Smooth muscle cell (in vitro differentiated cells): ENCODE measurements at regions not wholly inside any gene's neighbourhood (a gene's known extent, or its start where the extent isn't known, plus 50 kb on each side); places are given as distances from the start of the nearest gene placed in this dataset.

Experiments
- DNase-seq: peaks from one replicate; lab custom pipeline; 2025; ENCODE audit not compliant: unreplicated experiment; lab: John Stamatoyannopoulos, UW
- H2AFZ ChIP-seq: fragments of 200-600 bp; sonication (generic); 2 replicates; pipeline ENCODE4 v1.6.0; 2016; ENCODE audit warnings: antibody characterized with exemption, low read depth, mild to moderate bottlenecking
- H3F3A ChIP-seq: fragments of 200-600 bp; sonication (generic); 2 replicates; pipeline ENCODE4 v1.6.0; 2017; ENCODE audit warnings: antibody characterized with exemption, low read depth
- H3K27ac ChIP-seq: fragments of 200-600 bp; sonication (generic); 2 replicates; pipeline ENCODE4 v1.5.1; 2016; ENCODE audit warnings: low read depth, mild to moderate bottlenecking
- H3K27me3 ChIP-seq: fragments of 200-600 bp; sonication (generic); 2 replicates; pipeline ENCODE4 v1.6.1; 2016; ENCODE audit warnings: low read depth, mild to moderate bottlenecking
- H3K36me3 ChIP-seq: fragments of 200-600 bp; sonication (generic); 2 replicates; pipeline ENCODE4 v1.5.1; 2016; ENCODE audit warnings: low read depth
- H3K4me1 ChIP-seq: fragments of 200-600 bp; sonication (generic); 2 replicates; pipeline ENCODE4 v1.5.1; 2016; ENCODE audit warnings: low read depth
- H3K4me2 ChIP-seq: fragments of 200-600 bp; sonication (generic); 2 replicates; pipeline ENCODE4 v1.6.0; 2016; ENCODE audit warnings: mild to moderate bottlenecking
- H3K4me3 ChIP-seq: fragments of 200-600 bp; sonication (generic); 2 replicates; pipeline ENCODE4 v1.5.1; 2016; ENCODE audit warnings: mild to moderate bottlenecking
- H3K79me2 ChIP-seq: fragments of 200-600 bp; sonication (generic); 2 replicates; pipeline ENCODE4 v1.6.0; 2016; ENCODE audit warnings: low read depth, mild to moderate bottlenecking
- H3K9ac ChIP-seq: fragments of 200-600 bp; sonication (generic); 2 replicates; pipeline ENCODE4 v1.6.0; 2016; ENCODE audit warnings: low read depth
- H3K9me3 ChIP-seq: fragments of 200-600 bp; sonication (generic); replicated peaks from 2 replicates; pipeline ENCODE4 v1.5.1; 2016; ENCODE audit warnings: low read depth
- H4K20me1 ChIP-seq: fragments of 200-600 bp; sonication (generic); 2 replicates; pipeline ENCODE4 v1.6.0; 2016; ENCODE audit warnings: low read depth
- CTCF ChIP-seq: fragments of 200-600 bp; sonication (generic); IDR thresholded peaks from 2 replicates; pipeline ENCODE4 v1.5.1; 2017; ENCODE audit warnings: borderline replicate concordance, mild to moderate bottlenecking, antibody characterized with exemption; ENCODE audit not compliant: insufficient read depth, poor library complexity, severe bottlenecking
- WGBS: methylation state at CpG from one replicate; pipeline ENCODE4 v1.1.7; 2016; ENCODE audit warnings: low lambda C conversion rate; 5-methylcytosine and 5-hydroxymethylcytosine counted together

DNA sequence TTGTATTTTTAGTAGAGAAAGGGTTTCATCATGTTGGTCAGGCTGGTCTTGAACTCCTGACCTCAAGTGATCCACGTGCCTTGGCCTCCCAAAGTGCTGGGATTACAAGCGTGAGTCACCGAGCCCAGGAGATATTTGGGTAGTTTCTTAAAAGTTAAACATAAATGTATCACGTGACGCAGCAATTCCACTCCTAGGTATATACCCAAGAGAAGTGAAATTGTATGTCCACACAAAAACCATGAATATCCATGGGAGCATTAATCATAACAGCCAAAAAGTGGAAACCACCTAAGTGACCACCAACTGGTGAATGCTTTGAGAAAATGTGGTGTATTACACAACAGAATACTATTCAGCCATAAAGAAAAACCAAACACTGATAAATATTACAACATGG, 164.8 kb downstream of the MRPL14 start:
- Histone ChIP-seq H3K79me2 (no peaks in the 10 kb centered on the region), H3K9me3 (no peaks in the 10 kb centered on the region), H3K27me3 (no peaks in the 10 kb centered on the region), H4K20me1 (no peaks in the 10 kb centered on the region), H3K27ac (no peak overlapping the region), H3K36me3 (no peaks in the 10 kb centered on the region), H3K4me3 (no peak overlapping the region), H3F3A (no peaks in the 10 kb centered on the region), H2AFZ (no peak overlapping the region), H3K4me1 (no peaks in the 10 kb centered on the region), H3K9ac (no peak overlapping the region), H3K4me2 (no peak overlapping the region)
- DNase-seq: no peak
- 90% methylated on average over 5 of the region's 5 CpGs for WGBS
- TF ChIP-seq CTCF: no peak

DNA sequence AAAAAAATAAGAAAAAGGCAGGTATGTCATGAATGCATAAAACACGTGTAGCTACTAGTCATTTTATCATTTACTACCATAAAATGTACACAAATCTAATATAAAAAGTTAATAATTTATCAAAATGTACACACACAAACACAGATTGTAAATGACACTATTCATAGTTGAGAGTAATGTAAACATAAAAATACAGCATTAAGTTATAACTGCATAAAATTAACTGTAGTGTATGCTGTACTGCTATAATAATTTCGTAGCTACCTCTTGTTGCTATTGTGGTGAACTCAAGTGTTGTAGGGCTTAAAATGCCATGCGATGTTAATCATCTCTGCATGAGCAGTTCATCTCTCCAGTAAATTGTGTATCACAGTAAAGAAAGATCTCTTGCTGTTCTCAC, 170.0 kb downstream of the MRPL14 start:
- Histone ChIP-seq H3K27ac (no peak overlapping the region), H3K79me2 (no peaks in the 10 kb centered on the region), H2AFZ (no peak overlapping the region), H3K9me3 (no peaks in the 10 kb centered on the region), H3K36me3 (no peaks in the 10 kb centered on the region), H3K4me2 (no peak overlapping the region), H3F3A (no peaks in the 10 kb centered on the region), H4K20me1 (no peaks in the 10 kb centered on the region), H3K4me1 (no peaks in the 10 kb centered on the region), H3K4me3 (no peak overlapping the region), H3K9ac (no peak overlapping the region), H3K27me3 (no peaks in the 10 kb centered on the region)
- WGBS: 97% methylated on average over 3 of the region's 3 CpGs
- no peak for TF ChIP-seq CTCF
- DNase-seq: no peak

DNA sequence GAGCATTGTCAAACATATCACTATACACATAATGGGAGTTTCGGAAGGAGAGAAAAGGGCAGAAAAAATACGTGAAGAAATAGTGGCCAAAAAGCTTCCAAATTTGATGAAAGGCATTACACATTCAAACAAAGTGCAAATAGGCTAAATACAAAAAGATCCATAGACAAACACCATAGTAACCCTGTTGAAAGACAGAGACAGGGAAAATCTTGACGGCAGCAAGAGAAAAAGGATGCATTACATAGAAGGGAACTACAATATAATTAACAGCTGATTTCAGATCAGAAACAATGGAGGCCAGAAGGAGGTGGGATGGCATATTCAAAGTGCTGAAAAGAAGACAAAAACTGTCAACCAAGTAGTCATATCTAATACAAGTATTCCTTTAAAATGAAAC, 170.8 kb downstream of the MRPL14 start:
- Histone ChIP-seq H3K4me3 (no peak overlapping the region), H3K9me3 (no peaks in the 10 kb centered on the region), H3K4me2 (no peak overlapping the region), H3K27ac (no peak overlapping the region), H3K79me2 (no peaks in the 10 kb centered on the region), H3K4me1 (peaks cover 2% of the 10 kb centered on the region), H3K27me3 (no peaks in the 10 kb centered on the region), H2AFZ (no peak overlapping the region), H3K36me3 (no peaks in the 10 kb centered on the region), H3F3A (no peaks in the 10 kb centered on the region), H3K9ac (no peak overlapping the region), H4K20me1 (no peaks in the 10 kb centered on the region)
- no peak for DNase-seq
- 94% methylated on average over 3 of the region's 3 CpGs for WGBS
- TF ChIP-seq CTCF: no peak

- no peaks in the 10 kb centered on the region for H4K20me1 ChIP-seq
- H3K27ac ChIP-seq: no peak overlapping the region
- H3K79me2 ChIP-seq: no peaks in the 10 kb centered on the region
- TF ChIP-seq CTCF: no peak
- no peaks in the 10 kb centered on the region for H3K27me3 ChIP-seq
- H3K4me1 ChIP-seq: peaks cover 4% of the 10 kb centered on the region
- H3K9ac ChIP-seq: no peak overlapping the region
- H3F3A ChIP-seq: peaks cover 3% of the 10 kb centered on the region
- H3K9me3 ChIP-seq: no peaks in the 10 kb centered on the region
- WGBS: 93% methylated on average over 9 of the region's 12 CpGs
- no peak overlapping the region for H3K4me2 ChIP-seq
- DNase-seq: no peak
- H3K4me3 ChIP-seq: no peak overlapping the region
- H2AFZ ChIP-seq: no peak overlapping the region
- no peaks in the 10 kb centered on the region for H3K36me3 ChIP-seq
Observed at GRCh38 chr6:43954311-43955131, 172.7 kb downstream of the MRPL14 start.
